ENCODE measurements at regions not wholly inside any gene's neighbourhood (a gene's known extent, or its start where the extent isn't known, plus 50 kb on each side); places are given as distances from the start of the nearest gene placed in this dataset.

- TF ChIP-seq POLR2A (IDR thresholded peaks at IDR 0.05) (no peak), CTCF (IDR thresholded peaks at IDR 0.05) (no peak)
These were observed 149.2 kb upstream of the KLHL29 start for GRCh38 chr2:23235736-23236135.
